ENCODE measurements at regions not wholly inside any gene's neighbourhood (a gene's known extent, or its start where the extent isn't known, plus 50 kb on each side); places are given as distances from the start of the nearest gene placed in this dataset.

GRCh38 chr4:36753048-36753447, 471.6 kb downstream of the DTHD1 start:
- Histone ChIP-seq H3K4me2 (ENCODE audit: insufficient read depth, low read length) (no peak overlapping the region), H3K9me3 (replicated peaks; ENCODE audit: control insufficient read depth, insufficient read depth, low read depth, low read length) (no peaks in the 10 kb centered on the region; the same call in 1 of the 2 replicates), H3K27ac (ENCODE audit: extremely low read depth, low read depth, low read length) (no peak overlapping the region), H2AFZ (ENCODE audit: low read depth, low read length) (no peak overlapping the region), H3K27me3 (ENCODE audit: control insufficient read depth in 2 of 2, insufficient read depth in 2 of 2, low read length in 2 of 2) (no peaks in the 10 kb centered on the region), H3K36me3 (ENCODE audit: control insufficient read depth, insufficient read depth, low read length) (no peaks in the 10 kb centered on the region), H3K79me2 (ENCODE audit: control insufficient read depth, insufficient read depth, low read length) (no peaks in the 10 kb centered on the region), H4K20me1 (replicated peaks; ENCODE audit: control insufficient read depth, insufficient read depth, low read length) (no peaks in the 10 kb centered on the region), H3K9ac (ENCODE audit: insufficient read depth in 1 of 2, low read depth in 2 of 2, low read length in 2 of 2) (no peak overlapping the region), H3K4me3 (no peak overlapping the region), H3K9me1 (ENCODE audit: control insufficient read depth, insufficient read depth, low read length) (no peaks in the 10 kb centered on the region), H3K4me1 (replicated peaks in 1 of 2; ENCODE audit: control insufficient read depth in 2 of 2, insufficient read depth in 2 of 2, low read length in 2 of 2) (no peaks in the 10 kb centered on the region)
- ChIA-PET POLR2A (no interaction called here), CTCF (ENCODE audit: low intra/inter-chr PET ratio) (no interaction called here)
- FAIRE-seq (no peak), DNase-seq (ENCODE audit: extremely low read depth in 1 of 4, low spot score in 3 of 4) (no peak), ATAC-seq (no peak)
- in situ Hi-C loops (cut with MboI) (no loop called here), intact Hi-C loops (cut with micrococcal nuclease) (no loop called here)
- 0% methylated on average over 3 of the region's 3 CpGs for WGBS (ENCODE audit: insufficient coverage, low coverage, missing lambda C conversion rate)
- BruUV-seq (replicated peaks) = no TSS peak
- no peak for TF ChIP-seq BMI1 (IDR thresholded peaks at IDR 0.05; ENCODE audit: low read length)
- no peak for TF ChIP-seq RBM22 (IDR thresholded peaks at IDR 0.05; ENCODE audit: low read depth, low read length, poor library complexity, severe bottlenecking)
- TF ChIP-seq ZNF133 (CRISPR knock-in tag; IDR thresholded peaks at IDR 0.05) = no peak
- no peak for TF ChIP-seq POLR2B (IDR thresholded peaks at IDR 0.05; ENCODE audit: low read depth, partially characterized antibody)
- TF ChIP-seq, protein P1, sequence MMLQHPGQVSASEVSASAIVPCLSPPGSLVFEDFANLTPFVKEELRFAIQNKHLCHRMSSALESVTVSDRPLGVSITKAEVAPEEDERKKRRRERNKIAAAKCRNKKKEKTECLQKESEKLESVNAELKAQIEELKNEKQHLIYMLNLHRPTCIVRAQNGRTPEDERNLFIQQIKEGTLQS (IDR thresholded peaks at IDR 0.05) = no peak
- TF ChIP-seq, protein P1 (CRISPR knock-in tag; conservative IDR thresholded peaks at IDR 0.05) = no peak
- TF ChIP-seq MYC (IDR thresholded peaks at IDR 0.05; ENCODE audit: low read depth, low read length) = no peak
- TF ChIP-seq MYC (CRISPR knock-in tag; IDR thresholded peaks at IDR 0.05; ENCODE audit: borderline replicate concordance, low read depth) = no peak
- no peak for TF ChIP-seq IRF2 (CRISPR knock-in tag; IDR thresholded peaks at IDR 0.05)
- no peak for TF ChIP-seq ZNF274 (IDR thresholded peaks at IDR 0.05; ENCODE audit: borderline replicate concordance, low read depth, low read length)
- no peak for TF ChIP-seq SETDB1 (IDR thresholded peaks at IDR 0.05; ENCODE audit: low read length)
- TF ChIP-seq ZNF347 (CRISPR knock-in tag; IDR thresholded peaks at IDR 0.05; ENCODE audit: low read depth) = no peak
- TF ChIP-seq CBFA2T3 (IDR thresholded peaks at IDR 0.05) = no peak
- TF ChIP-seq NR2C1 (IDR thresholded peaks at IDR 0.05) = no peak
- no peak for TF ChIP-seq NR2C1 (tag; IDR thresholded peaks at IDR 0.05)
- TF ChIP-seq, protein P2, sequence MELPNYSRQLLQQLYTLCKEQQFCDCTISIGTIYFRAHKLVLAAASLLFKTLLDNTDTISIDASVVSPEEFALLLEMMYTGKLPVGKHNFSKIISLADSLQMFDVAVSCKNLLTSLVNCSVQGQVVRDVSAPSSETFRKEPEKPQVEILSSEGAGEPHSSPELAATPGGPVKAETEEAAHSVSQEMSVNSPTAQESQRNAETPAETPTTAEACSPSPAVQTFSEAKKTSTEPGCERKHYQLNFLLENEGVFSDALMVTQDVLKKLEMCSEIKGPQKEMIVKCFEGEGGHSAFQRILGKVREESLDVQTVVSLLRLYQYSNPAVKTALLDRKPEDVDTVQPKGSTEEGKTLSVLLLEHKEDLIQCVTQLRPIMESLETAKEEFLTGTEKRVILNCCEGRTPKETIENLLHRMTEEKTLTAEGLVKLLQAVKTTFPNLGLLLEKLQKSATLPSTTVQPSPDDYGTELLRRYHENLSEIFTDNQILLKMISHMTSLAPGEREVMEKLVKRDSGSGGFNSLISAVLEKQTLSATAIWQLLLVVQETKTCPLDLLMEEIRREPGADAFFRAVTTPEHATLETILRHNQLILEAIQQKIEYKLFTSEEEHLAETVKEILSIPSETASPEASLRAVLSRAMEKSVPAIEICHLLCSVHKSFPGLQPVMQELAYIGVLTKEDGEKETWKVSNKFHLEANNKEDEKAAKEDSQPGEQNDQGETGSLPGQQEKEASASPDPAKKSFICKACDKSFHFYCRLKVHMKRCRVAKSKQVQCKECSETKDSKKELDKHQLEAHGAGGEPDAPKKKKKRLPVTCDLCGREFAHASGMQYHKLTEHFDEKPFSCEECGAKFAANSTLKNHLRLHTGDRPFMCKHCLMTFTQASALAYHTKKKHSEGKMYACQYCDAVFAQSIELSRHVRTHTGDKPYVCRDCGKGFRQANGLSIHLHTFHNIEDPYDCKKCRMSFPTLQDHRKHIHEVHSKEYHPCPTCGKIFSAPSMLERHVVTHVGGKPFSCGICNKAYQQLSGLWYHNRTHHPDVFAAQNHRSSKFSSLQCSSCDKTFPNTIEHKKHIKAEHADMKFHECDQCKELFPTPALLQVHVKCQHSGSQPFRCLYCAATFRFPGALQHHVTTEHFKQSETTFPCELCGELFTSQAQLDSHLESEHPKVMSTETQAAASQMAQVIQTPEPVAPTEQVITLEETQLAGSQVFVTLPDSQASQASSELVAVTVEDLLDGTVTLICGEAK (IDR thresholded peaks at IDR 0.05) = no peak
- TF ChIP-seq, protein P2 (CRISPR knock-in tag; IDR thresholded peaks at IDR 0.05) = no peak
- TF ChIP-seq CHCHD3 (CRISPR knock-in tag; IDR thresholded peaks at IDR 0.05) = no peak
